A673 (cell line): ENCODE measurements at regions not wholly inside any gene's neighbourhood (a gene's known extent, or its start where the extent isn't known, plus 50 kb on each side); places are given as distances from the start of the nearest gene placed in this dataset.

Source experiments
- CTCF ChIP-seq: fragments of 300-800, 200-600 bp; sonication (generic); conservative IDR thresholded peaks from 2 replicates; pipeline ENCODE4 v1.5.1; 2017; ENCODE audit warnings: low read depth, mild to moderate bottlenecking, antibody characterized with exemption, low read length, moderate library complexity, mixed read lengths
- EZH2 ChIP-seq: fragments of 200-600 bp; sonication (generic); IDR thresholded peaks from 2 replicates; pipeline ENCODE4 v1.6.1; 2017; ENCODE audit warnings: borderline replicate concordance, low read depth, mild to moderate bottlenecking, mixed read lengths, antibody characterized with exemption, low read length; ENCODE audit not compliant: poor library complexity, severe bottlenecking

- TF ChIP-seq CTCF (no peak), EZH2 (no peak)
Measured at GRCh38 chr13:86714495-86714894, 915.3 kb upstream of the SLITRK6 start.
